PC-9 (cell line): ENCODE measurements at regions not wholly inside any gene's neighbourhood (a gene's known extent, or its start where the extent isn't known, plus 50 kb on each side); places are given as distances from the start of the nearest gene placed in this dataset.

Experiments used
- BruUV-seq: library from RNA; stranded (reverse); fragments of 400-500 nt; replicated peaks from 2 replicates; lab custom pipeline; 2021; lab: Mats Ljungman, UMichigan
- CTCF ChIA-PET: fragments of 300-600 bp; sonication (Branson Sonifier 250); formaldehyde crosslinking; loops from one replicate; lab custom pipeline; 2022; ENCODE audit warnings: antibody characterized with exemption; lab: Charles Lee
- POLR2A ChIA-PET: fragments of 300-600 bp; sonication (Branson Sonifier 250); formaldehyde crosslinking; loops from one replicate; lab custom pipeline; 2022; ENCODE audit warnings: antibody characterized with exemption; ENCODE audit not compliant: unreplicated experiment; lab: Charles Lee
- DNase-seq, 2 experiments: peaks; one replicate each; pipeline versions ENCODE4 v3.0.0 to v3.0.0-alpha.2; 2015 to 2022; ENCODE audit warnings: mixed read lengths in 1 of 2
- H2AFZ ChIP-seq: fragments of 200-600 bp; sonication (generic); 2 replicates; pipeline ENCODE4 v1.8.1; 2017; ENCODE audit warnings: antibody characterized with exemption
- H3F3A ChIP-seq: fragments of 200-600 bp; sonication (generic); 2 replicates; pipeline ENCODE4 v1.8.1; 2017; ENCODE audit warnings: antibody characterized with exemption, mild to moderate bottlenecking, low read depth; ENCODE audit not compliant: insufficient read depth
- H3K27ac ChIP-seq: fragments of 200-600 bp; sonication (generic); 2 replicates; pipeline ENCODE4 v1.6.1; 2016; ENCODE audit warnings: mixed run types
- H3K27me3 ChIP-seq: fragments of 200-600 bp; sonication (generic); 2 replicates; pipeline ENCODE4 v1.6.1; 2016; ENCODE audit warnings: low read depth, mixed run types; ENCODE audit not compliant: insufficient read depth
- H3K36me3 ChIP-seq: fragments of 200-600 bp; sonication (generic); 2 replicates; pipeline ENCODE4 v1.6.1; 2016; ENCODE audit warnings: low read depth, mixed run types
- H3K4me1 ChIP-seq: fragments of 200-600 bp; sonication (generic); replicated peaks from 2 replicates; pipeline ENCODE4 v1.6.1; 2016; ENCODE audit warnings: mixed run types; ENCODE audit not compliant: insufficient read depth
- H3K4me2 ChIP-seq: fragments of 200-600 bp; sonication (generic); 2 replicates; pipeline ENCODE4 v1.6.1; 2017; ENCODE audit warnings: mixed run types
- H3K4me3 ChIP-seq: fragments of 200-600 bp; sonication (generic); 2 replicates; pipeline ENCODE4 v1.6.1; 2016; ENCODE audit warnings: mixed run types
- H3K79me2 ChIP-seq: fragments of 200-600 bp; sonication (generic); 2 replicates; pipeline ENCODE4 v1.6.1; 2017; ENCODE audit warnings: low read depth, mixed run types
- H3K9me2 ChIP-seq: fragments of 200-600 bp; sonication (generic); 2 replicates; pipeline ENCODE4 v1.8.1; 2017; ENCODE audit warnings: mild to moderate bottlenecking; ENCODE audit not compliant: insufficient read depth
- H3K9me3 ChIP-seq: fragments of 200-600 bp; sonication (generic); 2 replicates; pipeline ENCODE4 v1.8.1; 2016; ENCODE audit warnings: low read depth; ENCODE audit not compliant: insufficient read depth
- H4K20me1 ChIP-seq: fragments of 200-600 bp; sonication (generic); 2 replicates; pipeline ENCODE4 v1.8.1; 2017; ENCODE audit not compliant: insufficient read depth
- CTCF ChIP-seq: fragments of 200-600 bp; sonication (generic); conservative IDR thresholded peaks from 2 replicates; pipeline ENCODE4 v1.6.1; 2017; ENCODE audit warnings: mixed run types, antibody characterized with exemption, mild to moderate bottlenecking, moderate library complexity
- EZH2 ChIP-seq: fragments of 200-600 bp; sonication (generic); IDR thresholded peaks from 2 replicates; pipeline ENCODE4 v1.8.0; 2017; ENCODE audit warnings: antibody characterized with exemption, low read depth
- intact Hi-C: fragments of 100-400 bp; cut with micrococcal nuclease; formaldehyde crosslinking; loops from one replicate; pipeline ENCODE4 v1.10.0; 2022; ENCODE audit not compliant: unreplicated experiment

GRCh38 chr4:1501754-1502500 lies 95.7 kb upstream of the NKX1-1 start:
- TF ChIP-seq CTCF (no peak), EZH2 (no peak)
- intact Hi-C loops, result no loop called here
- CTCF ChIA-PET, result interaction anchor here (0.6 kb wide), 1 partner anchor 12 kb away, joined by 3 read pairs; no protein-coding TSS in a partner anchor

GRCh38 chr4:1500966-1501753 lies 94.9 kb upstream of the NKX1-1 start:
- ChIA-PET POLR2A (no interaction called here), CTCF (no interaction called here)
- H3K4me2 ChIP-seq, result no peak overlapping the region
- H3K79me2 ChIP-seq, result no peaks in the 10 kb centered on the region
- no peak for DNase-seq
- peaks cover 77% of the 10 kb centered on the region for H3K27me3 ChIP-seq
- H3K9me2 ChIP-seq, result no peaks in the 10 kb centered on the region
- no TSS peak for BruUV-seq
- no peak overlapping the region for H3K27ac ChIP-seq
- TF ChIP-seq CTCF, result no peak
- no peak for TF ChIP-seq EZH2
- H4K20me1 ChIP-seq, result no peaks in the 10 kb centered on the region
- no peaks in the 10 kb centered on the region for H3K36me3 ChIP-seq
- no peaks in the 10 kb centered on the region for H3K4me1 ChIP-seq
- no peak overlapping the region for H2AFZ ChIP-seq
- H3K4me3 ChIP-seq, result no peak overlapping the region
- intact Hi-C loops, result no loop called here
- H3F3A ChIP-seq, result no peaks in the 10 kb centered on the region
- no peaks in the 10 kb centered on the region for H3K9me3 ChIP-seq

More at GRCh38 chr4:1501754-1502500, 95.7 kb upstream of the NKX1-1 start:
- Histone ChIP-seq H3K36me3 (no peaks in the 10 kb centered on the region), H3K4me2 (no peak overlapping the region), H3K4me3 (no peak overlapping the region), H3K79me2 (no peaks in the 10 kb centered on the region), H4K20me1 (no peaks in the 10 kb centered on the region), H3K27ac (no peak overlapping the region), H2AFZ (no peak overlapping the region), H3K9me2 (no peaks in the 10 kb centered on the region), H3K4me1 (no peaks in the 10 kb centered on the region), H3K9me3 (no peaks in the 10 kb centered on the region), H3F3A (no peaks in the 10 kb centered on the region), H3K27me3 (peaks cover 77% of the 10 kb centered on the region)
- no peak for DNase-seq
- no TSS peak for BruUV-seq
- POLR2A ChIA-PET, result no interaction called here

- DNase-seq, result no peak
- BruUV-seq, result no TSS peak
- Histone ChIP-seq H3K4me1 (no peaks in the 10 kb centered on the region), H3K9me2 (no peaks in the 10 kb centered on the region), H3K79me2 (no peaks in the 10 kb centered on the region), H3K4me3 (no peak overlapping the region), H4K20me1 (no peaks in the 10 kb centered on the region), H2AFZ (no peak overlapping the region), H3K9me3 (no peaks in the 10 kb centered on the region), H3K4me2 (no peak overlapping the region), H3K27ac (no peak overlapping the region), H3F3A (no peaks in the 10 kb centered on the region), H3K36me3 (no peaks in the 10 kb centered on the region), H3K27me3 (peaks cover 77% of the 10 kb centered on the region)
- CTCF ChIA-PET, result no interaction called here
- POLR2A ChIA-PET, result no interaction called here
- intact Hi-C loops, result no loop called here
- no peak for TF ChIP-seq CTCF
- TF ChIP-seq EZH2, result no peak
These were observed 94.2 kb upstream of the NKX1-1 start for GRCh38 chr4:1500231-1500965.
